GM19035 (cell line): ENCODE measurements at regions not wholly inside any gene's neighbourhood (a gene's known extent, or its start where the extent isn't known, plus 50 kb on each side); places are given as distances from the start of the nearest gene placed in this dataset.
"Not testable (repeated sequence)": the region's sequence is repeated elsewhere in the genome, so short reads cannot be mapped to it uniquely, and the experiment has no call there.

ENCODE experiments used
- ATAC-seq: cut with Tn5 transposase; IDR thresholded peaks from one replicate; pipeline ENCODE4 v1.9.1; 2021; ENCODE audit not compliant: unreplicated experiment

DNA sequence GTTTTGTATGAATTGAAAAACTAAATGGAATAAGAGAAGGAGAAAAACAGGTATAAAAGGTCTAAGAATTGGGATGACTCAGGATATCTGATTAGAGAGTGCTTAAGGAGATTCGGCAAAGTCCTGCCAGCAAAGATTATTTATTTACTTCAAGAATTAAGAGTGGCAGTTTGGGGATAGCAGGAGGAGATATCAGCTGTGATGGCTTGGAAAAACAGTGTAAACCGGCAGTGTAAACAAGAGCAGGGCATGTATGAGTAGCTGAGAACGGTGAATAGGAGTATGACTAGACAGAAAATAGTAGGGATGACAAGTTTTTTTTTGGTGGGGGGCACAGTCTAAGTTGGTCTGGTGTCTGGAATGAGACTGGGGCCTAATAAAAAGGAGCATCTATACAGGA, 231.9 kb upstream of the DUSP10 start:
- ATAC-seq, result not testable (repeated sequence)

DNA sequence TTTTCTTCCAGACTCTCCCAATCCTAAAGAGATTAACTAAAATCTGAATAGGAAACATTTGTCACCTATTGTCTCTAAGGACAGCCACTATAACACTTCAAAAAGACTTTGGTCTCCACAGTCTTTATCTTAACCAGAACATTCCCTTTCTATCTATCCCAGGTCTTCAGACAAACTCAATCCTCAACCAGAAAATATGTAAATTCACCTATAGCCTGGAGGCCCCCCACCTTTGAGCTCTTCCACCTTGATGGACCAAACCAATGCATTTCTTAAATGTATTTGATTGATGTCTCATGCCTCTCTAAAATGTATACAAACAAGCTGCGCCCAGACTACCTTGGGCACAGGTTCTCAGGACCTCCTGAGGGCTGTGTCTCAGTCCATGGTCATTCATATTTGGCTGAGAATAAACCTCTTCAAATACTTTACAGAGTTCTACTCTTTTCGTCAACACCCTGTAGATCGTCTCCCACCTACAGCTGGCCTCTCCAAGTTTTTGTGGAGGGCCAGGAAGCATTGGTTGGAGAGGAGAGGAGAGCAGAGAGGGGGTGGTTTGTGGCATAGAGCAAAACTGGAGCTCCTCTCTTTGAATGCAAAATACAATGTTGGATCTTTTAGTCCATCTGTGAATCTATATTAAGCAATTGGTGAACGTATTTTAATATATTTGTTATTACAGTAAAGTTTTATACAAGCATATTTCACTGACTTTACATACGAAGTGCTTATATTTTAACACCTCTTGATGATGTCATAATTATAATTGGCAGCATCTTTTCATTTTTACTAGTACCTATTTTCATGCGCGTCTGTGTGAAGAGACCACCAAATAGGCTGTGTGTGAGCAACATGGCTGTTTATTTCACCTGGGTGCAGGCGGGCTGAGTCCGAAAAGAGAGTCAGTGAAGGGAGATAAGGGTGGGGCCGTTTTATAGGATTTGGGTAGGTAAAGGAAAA, 230.7 kb upstream of the DUSP10 start:
- no peak for ATAC-seq

GRCh38 chr1:221971035-221971434, 229.1 kb upstream of the DUSP10 start:
- not testable (repeated sequence) for ATAC-seq

DNA sequence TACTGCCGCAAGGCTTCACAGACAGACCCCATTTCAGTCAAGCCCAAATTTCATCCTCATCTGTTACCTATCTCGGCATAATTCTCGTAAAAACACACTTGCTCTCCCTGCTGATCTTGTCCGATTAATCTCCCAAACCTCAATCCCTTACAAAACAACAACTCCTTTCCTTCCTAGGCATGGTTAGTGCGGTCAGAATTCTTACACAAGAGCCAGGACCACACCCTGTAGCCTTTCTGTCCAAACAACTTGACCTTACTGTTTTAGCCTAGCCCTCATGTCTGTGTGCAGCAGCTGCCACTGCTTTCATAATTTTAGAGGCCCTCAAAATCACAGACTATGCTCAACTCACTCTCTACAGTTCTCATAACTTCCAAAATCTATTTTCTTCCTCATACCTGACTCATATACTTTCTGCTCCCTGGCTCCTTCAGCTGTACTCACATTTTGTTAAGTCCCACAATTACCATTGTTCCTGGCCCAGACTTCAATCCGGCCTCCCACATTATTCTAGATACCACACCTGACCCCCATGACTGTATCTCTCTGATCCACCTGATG, 227.5 kb upstream of the DUSP10 start:
- ATAC-seq, result not testable (repeated sequence)

DNA sequence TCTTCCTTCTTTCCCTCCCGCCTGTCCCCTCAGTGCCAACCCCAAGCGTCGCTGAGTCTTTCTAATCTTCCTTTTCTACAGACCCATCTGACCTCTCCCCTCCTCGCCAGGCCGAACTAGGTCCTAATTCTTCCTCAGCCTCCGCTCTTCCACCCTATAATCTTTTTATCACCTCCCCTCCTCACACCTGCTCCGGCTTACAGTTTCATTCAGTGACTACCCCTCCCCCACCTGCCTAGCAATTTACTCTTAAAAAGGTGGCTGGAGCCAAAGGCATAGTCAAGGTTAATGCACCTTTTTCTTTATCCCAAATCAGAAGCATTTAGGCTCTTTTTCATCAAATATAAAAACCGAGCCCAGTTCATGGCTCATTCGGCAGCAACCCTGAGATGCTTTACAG, 225.6 kb upstream of the DUSP10 start:
- not testable (repeated sequence) for ATAC-seq

GRCh38 chr1:221966888-221967287, 225.0 kb upstream of the DUSP10 start:
- not testable (repeated sequence) for ATAC-seq

DNA sequence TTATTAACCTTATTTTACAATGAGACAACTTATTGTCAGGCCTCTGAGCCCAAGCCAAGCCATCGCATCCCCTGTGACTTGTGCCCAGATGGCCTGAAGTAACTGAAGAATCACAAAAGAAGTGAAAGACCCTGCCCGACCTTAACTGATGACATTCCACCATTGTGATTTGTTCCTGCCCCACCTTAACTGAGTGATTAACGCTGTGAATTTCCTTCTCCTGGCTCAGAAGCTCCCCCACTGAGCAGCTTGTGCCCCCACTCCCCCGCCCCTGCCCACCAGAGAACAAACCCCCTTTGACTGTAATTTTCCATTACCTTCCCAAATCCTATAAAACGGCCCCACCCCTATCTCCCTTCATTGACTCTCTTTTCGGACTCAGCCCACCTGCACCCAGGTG, 224.0 kb upstream of the DUSP10 start:
- ATAC-seq, result not testable (repeated sequence)

GRCh38 chr1:221965252-221965651, 223.4 kb upstream of the DUSP10 start:
- no peak for ATAC-seq

GRCh38 chr1:221963742-221964141, 221.9 kb upstream of the DUSP10 start:
- no peak for ATAC-seq

DNA sequence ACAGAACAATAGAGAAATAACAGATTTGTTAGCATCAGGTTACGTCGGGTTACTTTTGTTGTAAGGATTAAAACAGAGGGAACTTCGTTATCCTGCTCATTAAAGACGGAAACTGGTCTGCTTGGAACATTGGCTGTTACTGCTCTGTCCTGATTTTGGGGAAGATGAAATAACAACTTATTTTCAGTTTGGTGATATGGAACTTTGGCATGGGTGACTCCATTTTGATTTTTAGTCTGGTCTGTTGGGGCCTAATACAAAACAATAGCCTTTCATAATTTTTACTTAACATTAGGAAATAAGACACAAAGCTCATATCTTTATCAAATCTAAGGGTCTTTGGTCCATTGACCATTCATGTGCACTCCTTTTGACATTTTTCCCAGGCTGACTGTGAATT, 220.5 kb upstream of the DUSP10 start:
- ATAC-seq, result no peak

GRCh38 chr1:221961532-221962292, 219.8 kb upstream of the DUSP10 start:
- peak; percentile 94 for ATAC-seq

DNA sequence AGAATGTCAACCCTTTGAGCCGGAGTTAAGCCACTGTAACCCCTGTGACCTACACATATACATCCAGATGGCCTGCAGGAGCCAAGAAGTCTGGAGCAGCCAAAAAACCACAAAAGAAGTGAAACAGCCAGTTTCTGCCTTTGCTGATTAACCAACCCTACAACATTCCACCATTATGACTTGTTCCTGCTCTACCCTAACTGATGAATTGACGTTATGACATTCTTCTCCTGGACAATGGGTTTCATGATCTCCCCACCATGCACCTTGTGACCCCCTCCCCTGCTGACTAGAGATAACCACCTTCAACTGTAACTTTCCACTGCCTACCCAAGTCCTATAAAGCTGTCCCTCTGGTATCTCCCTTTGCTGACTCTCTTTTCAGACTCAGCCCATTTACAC, 216.3 kb upstream of the DUSP10 start:
- ATAC-seq, result not testable (repeated sequence)

GRCh38 chr1:221957350-221957749, 215.5 kb upstream of the DUSP10 start:
- ATAC-seq, result not testable (repeated sequence)

GRCh38 chr1:221949996-221950395, 208.1 kb upstream of the DUSP10 start:
- no peak for ATAC-seq

DNA sequence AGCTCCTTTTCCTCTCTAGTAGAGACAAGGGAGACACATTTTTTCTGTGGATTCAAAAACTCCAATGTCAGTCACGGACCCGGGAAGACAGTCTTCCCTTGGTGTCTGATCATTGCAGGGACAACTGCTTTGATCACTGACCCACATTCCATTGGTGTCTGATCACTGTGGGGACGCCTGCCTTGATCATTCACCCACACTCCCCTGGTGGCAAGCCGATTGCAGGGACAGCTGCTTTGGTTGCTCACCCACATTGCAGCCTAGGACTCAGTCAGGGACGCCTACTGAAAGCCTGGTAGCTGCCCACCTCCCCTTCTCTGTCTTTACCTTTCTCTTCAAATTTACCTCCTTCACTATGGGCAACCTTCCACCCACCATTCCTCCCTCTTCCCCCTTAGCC, 206.6 kb upstream of the DUSP10 start:
- no peak for ATAC-seq

GRCh38 chr1:221947731-221948130, 205.8 kb upstream of the DUSP10 start:
- no peak for ATAC-seq

GRCh38 chr1:221946768-221947167, 204.9 kb upstream of the DUSP10 start:
- no peak for ATAC-seq

- ATAC-seq, result no peak
Observed at GRCh38 chr1:221945669-221946068, 203.8 kb upstream of the DUSP10 start.

- ATAC-seq, result no peak
Observed at GRCh38 chr1:221944247-221944870, 202.5 kb upstream of the DUSP10 start.

DNA sequence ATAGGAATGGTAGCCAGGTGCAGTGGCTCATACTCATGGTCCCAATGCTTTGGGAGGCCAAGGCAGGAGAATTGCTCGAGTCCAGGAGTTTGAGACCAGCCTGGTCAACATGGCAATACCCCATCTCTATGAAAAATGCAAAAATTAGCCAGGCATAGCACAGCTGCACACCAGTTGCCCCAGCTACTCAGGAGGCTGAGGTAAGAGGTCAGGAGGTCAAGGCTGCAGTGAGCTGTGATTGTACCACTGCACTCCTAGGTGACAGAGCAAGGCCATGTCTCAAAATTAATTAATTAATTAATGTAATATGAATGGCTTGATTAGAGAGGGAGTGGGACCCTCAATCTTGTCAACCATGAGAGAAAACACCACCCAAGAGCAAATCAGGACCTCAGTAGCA, 198.7 kb upstream of the DUSP10 start:
- no peak for ATAC-seq

- peak; percentile 78 for ATAC-seq
Observed at GRCh38 chr1:221939607-221940006, 197.7 kb upstream of the DUSP10 start.
